ENCODE measurements at regions not wholly inside any gene's neighbourhood (a gene's known extent, or its start where the extent isn't known, plus 50 kb on each side); places are given as distances from the start of the nearest gene placed in this dataset.

- WGBS, 5 donors, result 76 to 91% (median 79%) methylated on average over 22 to 23 of the region's 31 CpGs
- H3K4me3 ChIP-seq, result no peak overlapping the region
- no peaks in the 10 kb centered on the region for H3K9me3 ChIP-seq
- H3K36me3 ChIP-seq, result no peaks in the 10 kb centered on the region
- H3K4me1 ChIP-seq, result no peaks in the 10 kb centered on the region
- no peak for DNase-seq
- no peak overlapping the region for H3K27ac ChIP-seq
- peaks cover 0 to 8% (median 0%) of the 10 kb centered on the region in 7 donors for H3K27me3 ChIP-seq (replicated peaks in 1 of 7)
- intact Hi-C loops (cut with DNase I; ENCODE audit: low total_unique reads), result no loop called here
- TF ChIP-seq POLR2AphosphoS5 (IDR thresholded peaks at IDR 0.05) (no peak), CTCF (IDR thresholded peaks at IDR 0.05 in 8 of 11, conservative IDR thresholded peaks at IDR 0.05 in 3 of 11) (no peak), POLR2A (IDR thresholded peaks at IDR 0.05) (no peak)
These were observed 519.4 kb downstream of the GLRX3 start for GRCh38 chr10:130655313-130656186.

GRCh38 chr10:130656187-130656575, 520.0 kb downstream of the GLRX3 start:
- Histone ChIP-seq H3K4me1 (no peaks in the 10 kb centered on the region), H3K36me3 (no peaks in the 10 kb centered on the region), H3K27ac (no peak overlapping the region), H3K4me3 (no peak overlapping the region), H3K27me3 (replicated peaks in 1 of 7) (peaks cover 0 to 8% (median 0%) of the 10 kb centered on the region in 7 donors), H3K9me3 (no peaks in the 10 kb centered on the region)
- intact Hi-C loops (cut with DNase I; ENCODE audit: low total_unique reads), result no loop called here
- TF ChIP-seq POLR2A (IDR thresholded peaks at IDR 0.05) (no peak), CTCF (IDR thresholded peaks at IDR 0.05 in 8 of 11, conservative IDR thresholded peaks at IDR 0.05 in 3 of 11) (no peak), POLR2AphosphoS5 (IDR thresholded peaks at IDR 0.05) (no peak)
- 17 to 40% (median 20%) methylated on average over 6 to 12 of the region's 14 CpGs for WGBS, 5 donors
- DNase-seq, result no peak

- no peaks in the 10 kb centered on the region for H3K9me3 ChIP-seq
- no peak overlapping the region for H3K27ac ChIP-seq
- DNase-seq, result no peak
- H3K4me3 ChIP-seq, result no peak overlapping the region
- no peak for TF ChIP-seq CTCF (IDR thresholded peaks at IDR 0.05 in 8 of 11, conservative IDR thresholded peaks at IDR 0.05 in 3 of 11)
- no peak for TF ChIP-seq POLR2AphosphoS5 (IDR thresholded peaks at IDR 0.05)
- no peak for TF ChIP-seq POLR2A (IDR thresholded peaks at IDR 0.05)
- H3K27me3 ChIP-seq (replicated peaks in 1 of 7), result peaks cover 0 to 8% (median 0%) of the 10 kb centered on the region in 7 donors
- intact Hi-C loops (cut with DNase I; ENCODE audit: low total_unique reads), result no loop called here
- WGBS, 5 donors, result 55 to 69% (median 63%) methylated on average over 4 to 15 of the region's 15 CpGs
- no peaks in the 10 kb centered on the region for H3K36me3 ChIP-seq
- no peaks in the 10 kb centered on the region for H3K4me1 ChIP-seq
These were observed 520.5 kb downstream of the GLRX3 start for GRCh38 chr10:130656582-130657133.

GRCh38 chr10:130658687-130659290, 522.6 kb downstream of the GLRX3 start:
- H3K27ac ChIP-seq, result no peak overlapping the region
- intact Hi-C loops (cut with DNase I; ENCODE audit: low total_unique reads), result no loop called here
- no peaks in the 10 kb centered on the region for H3K36me3 ChIP-seq
- no peaks in the 10 kb centered on the region for H3K4me1 ChIP-seq
- peaks cover 0 to 8% (median 0%) of the 10 kb centered on the region in 7 donors for H3K27me3 ChIP-seq (replicated peaks in 1 of 7)
- no peak for TF ChIP-seq CTCF (IDR thresholded peaks at IDR 0.05 in 8 of 11, conservative IDR thresholded peaks at IDR 0.05 in 3 of 11)
- no peak for TF ChIP-seq POLR2A (IDR thresholded peaks at IDR 0.05)
- 81 to 89% (median 88%) methylated on average over 9 of the region's 9 CpGs for WGBS, 5 donors
- H3K4me3 ChIP-seq, result no peak overlapping the region
- DNase-seq, result no peak
- H3K9me3 ChIP-seq, result no peaks in the 10 kb centered on the region
